GM19468 (cell line): ENCODE measurements at regions not wholly inside any gene's neighbourhood (a gene's known extent, or its start where the extent isn't known, plus 50 kb on each side); places are given as distances from the start of the nearest gene placed in this dataset.
A peak's percentile ranks its signal among the peaks of the same experiment; 100 is the strongest.
"Not testable (repeated sequence)": the region's sequence is repeated elsewhere in the genome, so short reads cannot be mapped to it uniquely, and the experiment has no call there.

Experiments used
- ATAC-seq: cut with Tn5 transposase; IDR thresholded peaks from one replicate; pipeline ENCODE4 v1.9.1; 2021; ENCODE audit warnings: mild to moderate bottlenecking, moderate library complexity, moderate number of reproducible peaks; ENCODE audit not compliant: unreplicated experiment; ENCODE audit errors: extremely low read depth

- no peak for ATAC-seq
These were observed 64.8 kb upstream of the TBC1D3K start for GRCh38 chr17:37859451-37859850.

GRCh38 chr17:37858391-37858790 is 65.8 kb upstream of the TBC1D3K start:
- not testable (repeated sequence) for ATAC-seq

GRCh38 chr17:37856245-37856644 is 68.0 kb upstream of the TBC1D3K start:
- ATAC-seq = no peak

GRCh38 chr17:37849617-37849972 is 74.6 kb upstream of the TBC1D3K start:
- no peak for ATAC-seq

GRCh38 chr17:37848690-37849616 is 75.3 kb upstream of the TBC1D3K start:
- no peak for ATAC-seq

GRCh38 chr17:37847811-37848331 is 76.3 kb upstream of the TBC1D3K start:
- no peak for ATAC-seq

- ATAC-seq = no peak
These were observed 77.1 kb upstream of the TBC1D3K start for GRCh38 chr17:37847102-37847501.

GRCh38 chr17:37844977-37845293 is 79.3 kb upstream of the TBC1D3K start:
- no peak for ATAC-seq

GRCh38 chr17:37844158-37844976 is 79.8 kb upstream of the TBC1D3K start:
- ATAC-seq = peak; percentile 52

- ATAC-seq = no peak
These were observed 81.8 kb upstream of the TBC1D3K start for GRCh38 chr17:37842401-37842800.

GRCh38 chr17:37841232-37841631 is 83.0 kb upstream of the TBC1D3K start:
- ATAC-seq = no peak

- no peak for ATAC-seq
These were observed 83.6 kb upstream of the TBC1D3K start for GRCh38 chr17:37840576-37840975.

GRCh38 chr17:37839196-37839978 is 84.8 kb upstream of the TBC1D3K start:
- ATAC-seq = no peak

GRCh38 chr17:37838276-37838675 is 85.9 kb upstream of the TBC1D3K start:
- no peak for ATAC-seq

- ATAC-seq = no peak
These were observed 87.6 kb upstream of the TBC1D3K start for GRCh38 chr17:37836593-37836992.

- ATAC-seq = no peak
These were observed 89.3 kb upstream of the HNF1B start for GRCh38 chr17:37834168-37834567.

GRCh38 chr17:37833237-37833859 is 88.5 kb upstream of the HNF1B start:
- no peak for ATAC-seq

- ATAC-seq = no peak
These were observed 87.1 kb upstream of the HNF1B start for GRCh38 chr17:37831986-37832385.

GRCh38 chr17:37831492-37831891 is 86.6 kb upstream of the HNF1B start:
- no peak for ATAC-seq
